SK-N-MC (cell line): ENCODE measurements at regions not wholly inside any gene's neighbourhood (a gene's known extent, or its start where the extent isn't known, plus 50 kb on each side); places are given as distances from the start of the nearest gene placed in this dataset.

ENCODE experiments used
- EZH2 ChIP-seq: fragments of 200-600 bp; sonication (generic); IDR thresholded peaks from one replicate; pipeline ENCODE4 v1.6.1; 2017; ENCODE audit warnings: antibody characterized with exemption
- POLR2AphosphoS5 ChIP-seq: IDR thresholded peaks from 2 replicates; pipeline ENCODE4 v1.6.1; 2012; ENCODE audit warnings: mild to moderate bottlenecking, low read depth, low read length, borderline replicate concordance

DNA sequence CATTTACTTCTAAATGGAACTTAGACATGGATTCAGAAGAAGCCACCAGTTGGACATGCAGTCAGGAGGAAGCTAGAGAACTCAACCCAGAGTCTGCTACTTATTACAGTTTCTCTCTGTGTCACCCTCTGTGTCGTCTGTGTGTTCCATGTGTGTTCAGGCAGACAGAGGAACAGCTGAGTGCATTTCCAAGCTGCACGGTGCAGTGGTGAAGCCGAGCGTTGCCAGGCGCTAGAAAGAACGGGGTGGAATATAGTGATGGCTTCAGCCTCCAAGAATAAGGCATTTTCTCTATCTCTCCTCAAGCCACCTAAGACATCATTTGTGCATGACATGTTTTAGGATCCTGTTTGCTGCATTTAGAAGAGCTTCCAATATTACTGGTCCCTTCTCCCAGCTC lies 101.1 kb upstream of the CCL2 start:
- TF ChIP-seq EZH2 (no peak), POLR2AphosphoS5 (no peak)
